Activated CD8-positive, alpha-beta T cell treated with anti-CD3 and anti-CD28 coated beads, Interleukin-2, amount 10 ng/mL, durations not matched to agents 7 days and 5 days (primary cell): ENCODE measurements at regions not wholly inside any gene's neighbourhood (a gene's known extent, or its start where the extent isn't known, plus 50 kb on each side); places are given as distances from the start of the nearest gene placed in this dataset.

ENCODE experiments used
- ATAC-seq: fragments of 150-1000 bp; cut with Tn5 transposase; one replicate; pipeline ENCODE4 v1.10.0; 2021; ENCODE audit warnings: moderate library complexity
- CTCF ChIA-PET: fragments of 350-600 bp; sonication (Branson Sonifier 250); formaldehyde crosslinking; loops from one replicate; lab custom pipeline; 2021; ENCODE audit warnings: antibody characterized with exemption; lab: Charles Lee
- POLR2A ChIA-PET: fragments of 350-600 bp; sonication (Branson Sonifier 250); formaldehyde crosslinking; loops from one replicate; lab custom pipeline; 2021; ENCODE audit warnings: antibody characterized with exemption; lab: Charles Lee
- DNase-seq: peaks from one replicate; pipeline ENCODE4 v3.0.0-alpha.2; 2020
- H3K27ac Mint-ChIP-seq: one replicate; pipeline ENCODE4 v1.8.0; 2021; ENCODE audit warnings: mild to moderate bottlenecking, mixed read lengths
- H3K27me3 Mint-ChIP-seq: one replicate; pipeline ENCODE4 v1.8.0; 2021; ENCODE audit warnings: low read depth, mixed read lengths
- H3K36me3 Mint-ChIP-seq: one replicate; pipeline ENCODE4 v1.8.0; 2021; ENCODE audit warnings: low read depth, mixed read lengths
- H3K4me1 Mint-ChIP-seq: one replicate; pipeline ENCODE4 v1.8.0; 2021; ENCODE audit warnings: low read depth, mixed read lengths
- H3K4me3 Mint-ChIP-seq: one replicate; pipeline ENCODE4 v1.8.0; 2021; ENCODE audit warnings: mild to moderate bottlenecking, mixed read lengths
- H3K9me3 Mint-ChIP-seq: one replicate; pipeline ENCODE4 v1.8.0; 2022; ENCODE audit warnings: mixed read lengths; ENCODE audit not compliant: insufficient read depth

GRCh38 chr6:149147938-149148718 lies 169.4 kb upstream of the TAB2 start:
- CTCF ChIA-PET: interaction anchor here (1.0 to 1.6 kb wide), 6 partner anchors 10 to 67 kb away, joined by 3 to 8 read pairs (median 4); no protein-coding TSS in a partner anchor
- H3K4me3 Mint-ChIP-seq: peak overlapping the region; percentile 32
- peaks cover 44% of the 10 kb centered on the region for H3K9me3 Mint-ChIP-seq
- DNase-seq: no peak
- peak overlapping the region; percentile 94 for H3K27ac Mint-ChIP-seq
- peak; percentile 70 for ATAC-seq
- H3K36me3 Mint-ChIP-seq: peaks cover 92% of the 10 kb centered on the region
- peaks cover 81% of the 10 kb centered on the region for H3K4me1 Mint-ChIP-seq
- no peaks in the 10 kb centered on the region for H3K27me3 Mint-ChIP-seq
- POLR2A ChIA-PET: interaction anchor here (0.7 to 2.2 kb wide), 5 partner anchors 20 to 170 kb away, joined by 3 to 8 read pairs (median 6); partner anchors contain the start of gene TAB2

- Mint-ChIP-seq H3K9me3 (peaks cover 33% of the 10 kb centered on the region), H3K27ac (peak overlapping the region; percentile 48), H3K4me1 (peaks cover 90% of the 10 kb centered on the region), H3K36me3 (peaks cover 91% of the 10 kb centered on the region), H3K4me3 (no peak overlapping the region), H3K27me3 (no peaks in the 10 kb centered on the region)
- DNase-seq (no peak), ATAC-seq (no peak)
- ChIA-PET POLR2A (interaction anchor here (2.2 kb wide), 1 partner anchor 168 kb away, joined by 6 read pairs; the partner anchor contains the start of gene TAB2), CTCF (no interaction called here)
Measured at GRCh38 chr6:149149653-149150052, 167.9 kb upstream of the TAB2 start.

GRCh38 chr6:149150301-149150700 lies 167.2 kb upstream of the TAB2 start:
- Mint-ChIP-seq H3K4me1 (peaks cover 94% of the 10 kb centered on the region), H3K27ac (peak overlapping the region; percentile 7), H3K36me3 (peaks cover 92% of the 10 kb centered on the region), H3K9me3 (peaks cover 36% of the 10 kb centered on the region), H3K4me3 (no peak overlapping the region), H3K27me3 (no peaks in the 10 kb centered on the region)
- ATAC-seq: no peak
- ChIA-PET POLR2A (interaction anchor here (0.7 to 3.6 kb wide), 3 partner anchors 9 to 167 kb away, joined by 3 to 15 read pairs (median 3); partner anchors contain the start of gene TAB2), CTCF (interaction anchor here (1.0 to 1.6 kb wide), 6 partner anchors 14 to 281 kb away, joined by 3 to 5 read pairs (median 4); no protein-coding TSS in a partner anchor)
- DNase-seq: no peak

GRCh38 chr6:149150801-149151398 lies 166.6 kb upstream of the TAB2 start:
- peak; percentile 37 for DNase-seq
- Mint-ChIP-seq H3K36me3 (peaks cover 90% of the 10 kb centered on the region), H3K4me3 (no peak overlapping the region), H3K27me3 (no peaks in the 10 kb centered on the region), H3K9me3 (peaks cover 42% of the 10 kb centered on the region), H3K27ac (peak overlapping the region; percentile 7), H3K4me1 (peaks cover 91% of the 10 kb centered on the region)
- ChIA-PET CTCF (interaction anchor here (0.9 to 1.6 kb wide), 7 partner anchors 13 to 281 kb away, joined by 3 to 5 read pairs (median 3); no protein-coding TSS in a partner anchor), POLR2A (interaction anchor here (0.6 to 3.6 kb wide), 4 partner anchors 9 to 597 kb away, joined by 3 to 15 read pairs (median 3); partner anchors contain the start of gene TAB2)
- peak; percentile 24 for ATAC-seq

GRCh38 chr6:149152521-149152920 lies 165.0 kb upstream of the TAB2 start:
- Mint-ChIP-seq H3K36me3 (peaks cover 87% of the 10 kb centered on the region), H3K4me3 (no peak overlapping the region), H3K27ac (peak overlapping the region; percentile 81), H3K27me3 (no peaks in the 10 kb centered on the region), H3K4me1 (peaks cover 78% of the 10 kb centered on the region), H3K9me3 (peaks cover 34% of the 10 kb centered on the region)
- DNase-seq (peak; percentile 17), ATAC-seq (no peak)
- POLR2A ChIA-PET: interaction anchor here (0.9 to 3.6 kb wide), 3 partner anchors 13 to 165 kb away, joined by 4 to 15 read pairs (median 6); partner anchors contain the start of gene TAB2
- CTCF ChIA-PET: interaction anchor here (0.8 to 3.3 kb wide), 4 partner anchors 12 to 124 kb away, joined by 3 to 11 read pairs (median 6); no protein-coding TSS in a partner anchor

- CTCF ChIA-PET: interaction anchor here (0.9 to 3.3 kb wide), 4 partner anchors 11 to 60 kb away, joined by 3 to 11 read pairs (median 6); no protein-coding TSS in a partner anchor
- ATAC-seq (no peak), DNase-seq (no peak)
- Mint-ChIP-seq H3K4me1 (peaks cover 73% of the 10 kb centered on the region), H3K9me3 (peaks cover 34% of the 10 kb centered on the region), H3K27ac (peak overlapping the region; percentile 81), H3K36me3 (peaks cover 87% of the 10 kb centered on the region), H3K4me3 (peak overlapping the region; percentile 26), H3K27me3 (no peaks in the 10 kb centered on the region)
- POLR2A ChIA-PET: interaction anchor here (0.9 to 3.6 kb wide), 4 partner anchors 9 to 164 kb away, joined by 4 to 15 read pairs (median 5); partner anchors contain the start of gene TAB2
Measured at GRCh38 chr6:149153100-149153499, 164.4 kb upstream of the TAB2 start.

GRCh38 chr6:149153693-149154092 lies 163.8 kb upstream of the TAB2 start:
- ATAC-seq: peak; percentile 28
- peak overlapping the region; percentile 26 for H3K4me3 Mint-ChIP-seq

GRCh38 chr6:149154261-149154821 lies 163.2 kb upstream of the TAB2 start:
- Mint-ChIP-seq H3K4me3 (no peak overlapping the region), H3K9me3 (peaks cover 28% of the 10 kb centered on the region), H3K4me1 (peaks cover 61% of the 10 kb centered on the region), H3K36me3 (peaks cover 83% of the 10 kb centered on the region), H3K27ac (peak overlapping the region; percentile 81), H3K27me3 (no peaks in the 10 kb centered on the region)
- peak; percentile 6 for ATAC-seq
- CTCF ChIA-PET: interaction anchor here (1.3 to 3.3 kb wide), 5 partner anchors 10 to 162 kb away, joined by 3 to 11 read pairs (median 7); no protein-coding TSS in a partner anchor
- peak; percentile 19 for DNase-seq
- POLR2A ChIA-PET: interaction anchor here (0.8 to 1.4 kb wide), 3 partner anchors 10 to 60 kb away, joined by 3 to 4 read pairs (median 4); no protein-coding TSS in a partner anchor

More at GRCh38 chr6:149153693-149154092, 163.8 kb upstream of the TAB2 start:
- Mint-ChIP-seq H3K9me3 (peaks cover 34% of the 10 kb centered on the region), H3K4me1 (peaks cover 67% of the 10 kb centered on the region), H3K27ac (peak overlapping the region; percentile 81), H3K27me3 (no peaks in the 10 kb centered on the region), H3K36me3 (peaks cover 86% of the 10 kb centered on the region)
- DNase-seq: no peak
- POLR2A ChIA-PET: interaction anchor here (0.8 to 3.6 kb wide), 3 partner anchors 9 to 164 kb away, joined by 3 to 15 read pairs (median 4); partner anchors contain the start of gene TAB2
- CTCF ChIA-PET: interaction anchor here (0.9 to 3.3 kb wide), 6 partner anchors 11 to 163 kb away, joined by 3 to 11 read pairs (median 6); no protein-coding TSS in a partner anchor

GRCh38 chr6:149157126-149157525 lies 160.4 kb upstream of the TAB2 start:
- no peaks in the 10 kb centered on the region for H3K27me3 Mint-ChIP-seq
- H3K4me1 Mint-ChIP-seq: peaks cover 34% of the 10 kb centered on the region
- peaks cover 61% of the 10 kb centered on the region for H3K36me3 Mint-ChIP-seq
- peaks cover 18% of the 10 kb centered on the region for H3K9me3 Mint-ChIP-seq
- DNase-seq (no peak), ATAC-seq (no peak)
- ChIA-PET CTCF (no interaction called here), POLR2A (no interaction called here)
- H3K4me3 Mint-ChIP-seq: no peak overlapping the region
- H3K27ac Mint-ChIP-seq: no peak overlapping the region

GRCh38 chr6:149158076-149158475 lies 159.4 kb upstream of the TAB2 start:
- Mint-ChIP-seq H3K36me3 (peaks cover 56% of the 10 kb centered on the region), H3K4me3 (no peak overlapping the region), H3K4me1 (peaks cover 26% of the 10 kb centered on the region), H3K27ac (no peak overlapping the region), H3K9me3 (peaks cover 18% of the 10 kb centered on the region), H3K27me3 (no peaks in the 10 kb centered on the region)
- POLR2A ChIA-PET: interaction anchor here (0.6 to 1.3 kb wide), 2 partner anchors 18 to 210 kb away, joined by 3 to 4 read pairs; no protein-coding TSS in a partner anchor
- no peak for ATAC-seq
- DNase-seq: no peak
- CTCF ChIA-PET: interaction anchor here (0.7 to 1.4 kb wide), 3 partner anchors 10 to 180 kb away, joined by 3 read pairs; no protein-coding TSS in a partner anchor
